Heart right ventricle (tissue), 16 donors: ENCODE measurements at regions not wholly inside any gene's neighbourhood (a gene's known extent, or its start where the extent isn't known, plus 50 kb on each side); places are given as distances from the start of the nearest gene placed in this dataset.

Experiments used
- ATAC-seq, 8 donors: fragments of 200-7000 bp; cut with Tn5 transposase; one replicate each; pipeline ENCODE4 v1.9.1; 2020; ENCODE audit warnings: mild to moderate bottlenecking in 8 of 8, moderate library complexity in 8 of 8, moderate number of reproducible peaks in 1 of 8
- DNase-seq, 2 donors: peaks; one replicate each; pipeline ENCODE4 v3.0.0-alpha.2; 2020
- H3K27ac ChIP-seq, 10 donors: fragments of 200-600 bp; sonication (generic) in 2 of 10; one replicate each; pipeline versions ENCODE4 v1.5.0 to v1.8.0; 2020 to 2022; ENCODE audit warnings: mild to moderate bottlenecking in 3 of 10
- H3K27me3 ChIP-seq, 7 donors: fragments of 200-600 bp; one replicate each; pipeline ENCODE4 v1.8.0; 2021 to 2022; ENCODE audit warnings: mild to moderate bottlenecking in 2 of 7
- H3K36me3 ChIP-seq, 9 donors: fragments of 200-600 bp; sonication (generic) in 1 of 9; one replicate each; pipeline versions ENCODE4 v1.5.0 to v1.8.0; 2020 to 2022; ENCODE audit warnings: mild to moderate bottlenecking in 2 of 9
- H3K4me1 ChIP-seq, 9 donors: fragments of 200-600 bp; sonication (generic) in 1 of 9; one replicate each; pipeline versions ENCODE4 v1.5.0 to v1.8.0; 2020 to 2022; ENCODE audit warnings: mild to moderate bottlenecking in 4 of 9
- H3K4me3 ChIP-seq, 10 donors: fragments of 200-600 bp; sonication (generic) in 2 of 10; one replicate each; pipeline versions ENCODE4 v1.5.0 to v1.8.0; 2020 to 2022; ENCODE audit warnings: mild to moderate bottlenecking in 7 of 10, moderate library complexity in 2 of 10
- H3K9me3 ChIP-seq, 11 donors: fragments of 200-600 bp in 10 of 11; sonication (generic) in 2 of 11; one replicate each; pipeline versions ENCODE4 v1.5.0 to v1.8.0; 2013 to 2022; ENCODE audit warnings: mild to moderate bottlenecking in 2 of 11, control low read depth in 1 of 11, moderate library complexity in 1 of 11
- CTCF ChIP-seq, 9 donors: fragments of 200-600 bp; sonication (generic) in 2 of 9; IDR thresholded peaks; one replicate each; pipeline versions ENCODE4 v1.5.0 to v1.8.0; 2021 to 2022; ENCODE audit warnings: antibody characterized with exemption in 9 of 9, mild to moderate bottlenecking in 5 of 9, moderate library complexity in 1 of 9
- WGBS, 2 donors: extraction: QIAGEN DNeasy Blood & Tissue Kit; methylation state at CpG; one replicate each; pipeline ENCODE4 v1.1.7; 2013; ENCODE audit warnings: inconsistent platforms in 1 of 2; 5-methylcytosine and 5-hydroxymethylcytosine counted together
- intact Hi-C, 10 donors: fragments of 100-400 bp; cut with DNase I; formaldehyde crosslinking; loops; one replicate each; pipeline versions ENCODE4 v1.11.1 to v1.14.2; 2022
- donor health status: Arrhythmogenic right ventricular cardiomyopathy.
- donor health status: ischemic (EF 13 %, LVEDD 7.1; RV severe dilation, severe dysfunction).
- donor health status: healthy with polysubstance abuse.
- donor health status: DM: no; HTN: yes; CAD: no.
- donor health status: DM: no; HTN: no; CAD: no.
- donor health status: ischemic (EF 25% LVEDD 6.9; RV normal size, moderate dysfunction).
- donor health status: ischemic (EF 25% LVEDD 5.7; RV mildly dilated, moderate dysfunction).
- donor health status: healthy.
- donor health status: DM: yes; HTN: yes; CAD: no.
- donor health status: Ischemic cardiomyopathy.
- donor health status: ischemic (EF 35%, LVEDD 5.7; RV mildly dilated, moderate dysfunction).
- donor health status: nonischemic (EF 11% LVEDD 7.7; RV severe dilation, severe dysfunction).
- donor health status: DM: yes; HTN: yes; CAD: no.
- donor health status: PGD.
- donor health status: ischemic (EF 29% LVEDD 5.4; RV normal size, mild dysfunction).
- donor health status: nonischemic (EF 23%, LVEDD 6.1; RV moderate dilation, normal function).

- intact Hi-C loops = no loop called here
- ATAC-seq = no peak
These were observed 129.1 kb downstream of the NDUFA10 start for GRCh38 chr2:239896075-239896474.

DNA sequence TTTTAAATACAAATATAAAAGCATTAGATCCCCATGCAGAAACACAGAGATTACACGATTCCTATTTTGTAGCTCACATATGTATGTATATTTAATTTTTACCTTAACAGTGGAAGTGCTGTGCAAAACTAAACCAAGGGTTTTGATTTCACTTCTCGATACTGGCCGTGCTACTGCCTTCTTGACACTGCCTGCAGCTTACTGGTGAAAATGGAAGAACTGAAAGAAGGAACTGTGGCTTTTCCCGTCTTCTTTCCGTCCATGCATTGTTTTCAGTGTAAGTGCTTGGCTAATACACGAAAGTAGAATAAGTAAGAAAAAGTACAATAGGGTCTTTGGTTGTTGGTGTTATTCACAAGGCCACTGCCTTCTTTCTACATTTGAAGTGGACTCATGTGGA, 129.5 kb downstream of the NDUFA10 start:
- ATAC-seq (no peak), DNase-seq (no peak)
- H3K4me1 ChIP-seq = peaks cover 0 to 15% (median 0%) of the 10 kb centered on the region in 9 donors
- peaks cover 0 to 55% (median 20%) of the 10 kb centered on the region in 7 donors for H3K27me3 ChIP-seq
- peak overlapping the region in 1 of 10 donors; percentile 49 for H3K27ac ChIP-seq
- no peak for TF ChIP-seq CTCF (IDR thresholded peaks at IDR 0.05)
- intact Hi-C loops = no loop called here
- 77 to 79% methylated on average over 6 of the region's 6 CpGs for WGBS, 2 donors
- H3K4me3 ChIP-seq = no peak overlapping the region
- H3K36me3 ChIP-seq = no peaks in the 10 kb centered on the region
- H3K9me3 ChIP-seq = no peaks in the 10 kb centered on the region

More at GRCh38 chr2:239896075-239896474, 129.1 kb downstream of the NDUFA10 start:
- no peak overlapping the region for H3K4me3 ChIP-seq
- WGBS, 2 donors = 66 to 69% methylated on average over 8 of the region's 8 CpGs
- no peaks in the 10 kb centered on the region for H3K36me3 ChIP-seq
- peaks cover 0 to 15% (median 0%) of the 10 kb centered on the region in 9 donors for H3K4me1 ChIP-seq
- no peaks in the 10 kb centered on the region for H3K9me3 ChIP-seq
- H3K27me3 ChIP-seq = peaks cover 0 to 55% (median 20%) of the 10 kb centered on the region in 7 donors
- peak overlapping the region in 1 of 10 donors; percentile 49 for H3K27ac ChIP-seq
- no peak for DNase-seq
- no peak for TF ChIP-seq CTCF (IDR thresholded peaks at IDR 0.05)

- Histone ChIP-seq H3K36me3 (no peaks in the 10 kb centered on the region), H3K27me3 (peaks cover 0 to 55% (median 20%) of the 10 kb centered on the region in 7 donors), H3K4me1 (peaks cover 0 to 15% (median 0%) of the 10 kb centered on the region in 9 donors), H3K4me3 (no peak overlapping the region), H3K27ac (peak overlapping the region in 1 of 10 donors; percentile 26), H3K9me3 (no peaks in the 10 kb centered on the region)
- 77 to 79% methylated on average over 3 of the region's 3 CpGs for WGBS, 2 donors
- intact Hi-C loops = no loop called here
- ATAC-seq = no peak
- DNase-seq = no peak
- TF ChIP-seq CTCF (IDR thresholded peaks at IDR 0.05) = no peak
These were observed 130.0 kb downstream of the NDUFA10 start for GRCh38 chr2:239895116-239895515.

- no peak overlapping the region for H3K4me3 ChIP-seq
- peaks cover 0 to 47% (median 20%) of the 10 kb centered on the region in 7 donors for H3K27me3 ChIP-seq
- no peaks in the 10 kb centered on the region for H3K9me3 ChIP-seq
- no peak overlapping the region for H3K27ac ChIP-seq
- ATAC-seq = no peak
- intact Hi-C loops = no loop called here
- no peaks in the 10 kb centered on the region for H3K36me3 ChIP-seq
- 81 to 82% methylated on average over 5 of the region's 5 CpGs for WGBS, 2 donors
- peaks cover 0 to 15% (median 0%) of the 10 kb centered on the region in 9 donors for H3K4me1 ChIP-seq
- TF ChIP-seq CTCF (IDR thresholded peaks at IDR 0.05) = no peak
- DNase-seq = no peak
These were observed 130.9 kb downstream of the NDUFA10 start for GRCh38 chr2:239894276-239894675.
